ENCODE measurements at regions not wholly inside any gene's neighbourhood (a gene's known extent, or its start where the extent isn't known, plus 50 kb on each side); places are given as distances from the start of the nearest gene placed in this dataset.

GRCh38 chr4:151895671-151896070 is 134.9 kb upstream of the GATB start:
- H3K36me3 ChIP-seq (ENCODE audit: low read depth): no peaks in the 10 kb centered on the region
- TF ChIP-seq, protein P1, sequence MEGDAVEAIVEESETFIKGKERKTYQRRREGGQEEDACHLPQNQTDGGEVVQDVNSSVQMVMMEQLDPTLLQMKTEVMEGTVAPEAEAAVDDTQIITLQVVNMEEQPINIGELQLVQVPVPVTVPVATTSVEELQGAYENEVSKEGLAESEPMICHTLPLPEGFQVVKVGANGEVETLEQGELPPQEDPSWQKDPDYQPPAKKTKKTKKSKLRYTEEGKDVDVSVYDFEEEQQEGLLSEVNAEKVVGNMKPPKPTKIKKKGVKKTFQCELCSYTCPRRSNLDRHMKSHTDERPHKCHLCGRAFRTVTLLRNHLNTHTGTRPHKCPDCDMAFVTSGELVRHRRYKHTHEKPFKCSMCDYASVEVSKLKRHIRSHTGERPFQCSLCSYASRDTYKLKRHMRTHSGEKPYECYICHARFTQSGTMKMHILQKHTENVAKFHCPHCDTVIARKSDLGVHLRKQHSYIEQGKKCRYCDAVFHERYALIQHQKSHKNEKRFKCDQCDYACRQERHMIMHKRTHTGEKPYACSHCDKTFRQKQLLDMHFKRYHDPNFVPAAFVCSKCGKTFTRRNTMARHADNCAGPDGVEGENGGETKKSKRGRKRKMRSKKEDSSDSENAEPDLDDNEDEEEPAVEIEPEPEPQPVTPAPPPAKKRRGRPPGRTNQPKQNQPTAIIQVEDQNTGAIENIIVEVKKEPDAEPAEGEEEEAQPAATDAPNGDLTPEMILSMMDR (IDR thresholded peaks at IDR 0.05): no peak
- H3K9me3 ChIP-seq: no peaks in the 10 kb centered on the region
- DNase-seq (no peak), ATAC-seq (no peak)
- intact Hi-C loops (cut with DNase I, micrococcal nuclease): no loop called here
- no peaks in the 10 kb centered on the region for H3K4me1 ChIP-seq (ENCODE audit: low read depth)
- no peak overlapping the region for H3K4me3 ChIP-seq

DNA sequence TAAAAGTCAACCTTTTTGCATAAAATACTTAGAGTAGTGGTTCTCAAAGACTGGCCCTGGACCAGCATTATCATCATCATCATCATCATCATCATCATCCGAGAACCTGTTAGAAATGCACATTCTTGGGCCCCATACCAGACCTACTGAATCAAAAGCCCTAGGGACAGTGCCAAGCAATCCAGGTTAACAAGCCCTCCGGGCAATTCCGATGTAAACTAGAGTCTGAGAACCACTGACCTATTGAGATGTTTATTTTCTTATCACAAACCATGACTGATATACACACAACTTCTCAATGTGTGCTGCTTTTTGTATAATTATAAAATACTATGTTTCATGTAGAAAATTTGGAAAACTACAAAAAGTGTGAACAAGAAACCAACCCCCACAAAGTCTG is 133.4 kb upstream of the GATB start:
- H3K9me3 ChIP-seq: no peaks in the 10 kb centered on the region
- H3K4me3 ChIP-seq: no peak overlapping the region
- no peaks in the 10 kb centered on the region for H3K4me1 ChIP-seq (ENCODE audit: low read depth)
- intact Hi-C loops (cut with DNase I, micrococcal nuclease): no loop called here
- TF ChIP-seq, protein P1 (IDR thresholded peaks at IDR 0.05): no peak
- ATAC-seq: no peak
- DNase-seq: no peak
- no peaks in the 10 kb centered on the region for H3K36me3 ChIP-seq (ENCODE audit: low read depth)

- no peak for ATAC-seq
- TF ChIP-seq, protein P1 (IDR thresholded peaks at IDR 0.05): no peak
- Histone ChIP-seq H3K9me3 (no peaks in the 10 kb centered on the region), H3K4me3 (no peak overlapping the region), H3K36me3 (ENCODE audit: low read depth) (no peaks in the 10 kb centered on the region), H3K4me1 (ENCODE audit: low read depth) (no peaks in the 10 kb centered on the region)
- no peak for DNase-seq
- intact Hi-C loops (cut with DNase I, micrococcal nuclease): no loop called here
Observed at GRCh38 chr4:151888367-151888866, 127.6 kb upstream of the GATB start.

DNA sequence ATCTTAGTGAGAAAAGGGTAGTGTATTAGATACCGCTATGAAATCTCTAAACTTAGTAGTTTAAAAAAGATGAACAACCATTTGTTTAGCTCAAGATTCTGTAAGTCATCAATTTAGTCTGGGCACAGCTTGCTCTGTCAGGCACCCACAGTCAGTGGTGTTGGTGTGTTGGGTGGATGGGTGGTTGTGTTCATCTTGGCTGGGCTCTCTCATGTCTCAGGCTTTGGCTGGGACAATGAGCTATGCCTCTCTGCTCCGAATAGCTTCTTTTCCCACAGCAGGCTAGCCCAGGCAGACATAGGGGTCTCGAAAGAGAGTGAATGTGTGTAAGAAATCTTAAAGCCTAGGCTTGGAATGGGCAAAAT is 127.0 kb upstream of the GATB start:
- no peak for ATAC-seq
- DNase-seq: no peak
- intact Hi-C loops (cut with DNase I, micrococcal nuclease): no loop called here
- Histone ChIP-seq H3K36me3 (ENCODE audit: low read depth) (no peaks in the 10 kb centered on the region), H3K4me1 (ENCODE audit: low read depth) (no peaks in the 10 kb centered on the region), H3K4me3 (no peak overlapping the region), H3K9me3 (no peaks in the 10 kb centered on the region)
- TF ChIP-seq, protein P1 (IDR thresholded peaks at IDR 0.05): no peak

DNA sequence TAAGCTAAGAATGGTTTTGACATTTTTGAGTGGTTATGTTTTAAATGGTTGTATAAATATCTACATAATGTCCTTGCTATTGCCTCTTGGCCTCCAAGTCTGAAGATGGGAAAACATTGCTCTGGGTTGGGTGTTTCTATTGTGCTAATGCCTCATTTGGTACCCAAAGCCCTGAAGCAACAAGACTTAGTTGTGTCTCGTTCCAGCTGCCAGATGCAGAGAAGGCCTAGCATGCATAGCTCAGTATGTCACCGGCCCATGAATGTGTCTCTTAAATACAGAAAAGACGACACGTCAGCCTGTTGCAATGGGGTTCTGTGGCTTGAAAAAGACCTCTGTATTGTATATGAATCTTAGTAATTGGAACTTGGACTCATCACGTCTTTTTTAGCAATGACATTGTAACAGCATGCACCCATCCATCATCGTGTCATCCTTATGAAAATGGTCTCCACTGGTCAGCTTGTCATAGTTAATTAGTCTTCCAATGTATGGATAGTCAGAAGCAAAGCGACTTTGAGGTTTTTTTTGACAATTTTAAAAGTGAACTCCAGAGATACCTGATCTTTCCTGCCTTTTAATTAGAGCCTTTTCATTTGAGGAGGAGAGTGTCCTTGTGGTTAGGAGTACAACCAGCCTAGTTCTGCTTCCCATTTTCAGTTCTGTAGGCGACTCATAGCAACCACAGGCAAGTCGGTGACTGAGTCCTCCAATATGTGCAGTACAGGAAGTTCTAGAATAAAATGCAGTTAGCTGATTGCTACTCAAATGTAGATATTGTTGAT is 126.4 kb upstream of the GATB start:
- TF ChIP-seq, protein P1 (IDR thresholded peaks at IDR 0.05): no peak
- DNase-seq (peak in 1 of 3 donors; percentile 8), ATAC-seq (no peak)

More for the DNA sequence above, 126.4 kb upstream of the GATB start:
- intact Hi-C loops (cut with DNase I, micrococcal nuclease): no loop called here
- Histone ChIP-seq H3K9me3 (no peaks in the 10 kb centered on the region), H3K4me1 (ENCODE audit: low read depth) (no peaks in the 10 kb centered on the region), H3K4me3 (no peak overlapping the region), H3K36me3 (ENCODE audit: low read depth) (no peaks in the 10 kb centered on the region)
